CD4-positive, CD25-positive, alpha-beta regulatory T cell (primary cell): ENCODE measurements at regions not wholly inside any gene's neighbourhood (a gene's known extent, or its start where the extent isn't known, plus 50 kb on each side); places are given as distances from the start of the nearest gene placed in this dataset.

Experiments used
- ATAC-seq, 2 donors: fragments of 150-1000 bp; cut with Tn5 transposase; one replicate each; pipeline ENCODE4 v1.10.0; 2021; ENCODE audit warnings: low read depth in 2 of 2, moderate number of reproducible peaks in 2 of 2, moderate library complexity in 1 of 2
- DNase-seq, 3 donors: peaks; one replicate each; pipeline versions ENCODE4 v3.0.0 to v3.0.0-alpha.2; 2012 to 2022; ENCODE audit warnings: mixed read lengths in 1 of 3
- H3K27ac ChIP-seq: one replicate; pipeline ENCODE4 v1.7.0; 2013; ENCODE audit warnings: mild to moderate bottlenecking, low read length; ENCODE audit not compliant: insufficient read depth, poor library complexity, severe bottlenecking
- H3K27me3 ChIP-seq: one replicate; pipeline ENCODE4 v1.7.0; 2013; ENCODE audit warnings: low read length; ENCODE audit not compliant: control insufficient read depth, insufficient read depth
- H3K36me3 ChIP-seq: one replicate; pipeline ENCODE4 v1.7.0; 2013; ENCODE audit warnings: mild to moderate bottlenecking, low read length, moderate library complexity; ENCODE audit not compliant: control insufficient read depth, insufficient read depth
- H3K4me1 ChIP-seq: 2 replicates; pipeline ENCODE4 v1.7.0; 2013; ENCODE audit warnings: mild to moderate bottlenecking, low read length; ENCODE audit not compliant: insufficient read depth, control insufficient read depth, poor library complexity, severe bottlenecking
- H3K4me3 ChIP-seq: one replicate; pipeline ENCODE4 v1.7.0; 2013; ENCODE audit warnings: low read depth, mild to moderate bottlenecking, low read length, moderate library complexity
- H3K9me3 ChIP-seq, 2 experiments: 1 replicate in 1 of 2; 2 replicates in 1 of 2; pipeline ENCODE4 v1.7.0; 2013; ENCODE audit warnings: low read length in 2 of 2, mild to moderate bottlenecking in 1 of 2, moderate library complexity in 1 of 2; ENCODE audit not compliant: control insufficient read depth in 2 of 2
- H3K27ac Mint-ChIP-seq, 3 donors: one replicate each; pipeline ENCODE4 v1.8.0; 2020 to 2022; ENCODE audit warnings: mild to moderate bottlenecking in 3 of 3, mixed read lengths in 3 of 3, moderate library complexity in 2 of 3
- H3K27me3 Mint-ChIP-seq: one replicate; pipeline ENCODE4 v1.8.0; 2022; ENCODE audit warnings: mild to moderate bottlenecking, mixed read lengths
- H3K36me3 Mint-ChIP-seq: one replicate; pipeline ENCODE4 v1.8.0; 2020; ENCODE audit warnings: mixed read lengths
- H3K4me1 Mint-ChIP-seq, 4 donors: one replicate each; pipeline ENCODE4 v1.8.0; 2020 to 2022; ENCODE audit warnings: mixed read lengths in 4 of 4, mild to moderate bottlenecking in 1 of 4
- H3K4me3 Mint-ChIP-seq, 4 donors: one replicate each; pipeline ENCODE4 v1.8.0; 2020 to 2022; ENCODE audit warnings: mild to moderate bottlenecking in 4 of 4, mixed read lengths in 4 of 4, moderate library complexity in 3 of 4
- H3K9me3 Mint-ChIP-seq, 7 donors: one replicate each; pipeline ENCODE4 v1.8.0; 2020 to 2022; ENCODE audit warnings: mixed read lengths in 7 of 7, mild to moderate bottlenecking in 3 of 7, moderate library complexity in 2 of 7

GRCh38 chr7:81887098-81888090, 117.5 kb upstream of the HGF start:
- peaks cover 0 to 31% (median 8%) of the 10 kb centered on the region in 7 donors for H3K9me3 Mint-ChIP-seq
- Histone ChIP-seq H3K4me1 (no peaks in the 10 kb centered on the region), H3K36me3 (no peaks in the 10 kb centered on the region), H3K4me3 (no peak overlapping the region), H3K27ac (no peak overlapping the region), H3K27me3 (no peaks in the 10 kb centered on the region), H3K9me3 (peaks cover 3 to 7% of the 10 kb centered on the region in 2 experiments)
- no peaks in the 10 kb centered on the region for H3K36me3 Mint-ChIP-seq
- DNase-seq, result no peak
- H3K27ac Mint-ChIP-seq, result no peak overlapping the region
- H3K4me1 Mint-ChIP-seq, result peaks cover 0 to 1% (median 0%) of the 10 kb centered on the region in 4 donors
- H3K27me3 Mint-ChIP-seq, result no peaks in the 10 kb centered on the region
- H3K4me3 Mint-ChIP-seq, result no peak overlapping the region
- ATAC-seq, result no peak

- no peak for ATAC-seq
- H3K27me3 ChIP-seq, result no peaks in the 10 kb centered on the region
- Mint-ChIP-seq H3K36me3 (no peaks in the 10 kb centered on the region), H3K27ac (no peak overlapping the region), H3K4me1 (no peaks in the 10 kb centered on the region), H3K27me3 (no peaks in the 10 kb centered on the region), H3K9me3 (peaks cover 0 to 27% (median 7%) of the 10 kb centered on the region in 7 donors), H3K4me3 (no peak overlapping the region)
- H3K4me3 ChIP-seq, result no peak overlapping the region
- H3K4me1 ChIP-seq, result no peaks in the 10 kb centered on the region
- no peak overlapping the region for H3K27ac ChIP-seq
- no peaks in the 10 kb centered on the region for H3K36me3 ChIP-seq
- H3K9me3 ChIP-seq, result peaks cover 3 to 7% of the 10 kb centered on the region in 2 experiments
- DNase-seq, result no peak
Measured at GRCh38 chr7:81886211-81886764, 116.4 kb upstream of the HGF start.

- Histone ChIP-seq H3K36me3 (no peaks in the 10 kb centered on the region), H3K4me3 (no peak overlapping the region), H3K27ac (no peak overlapping the region), H3K27me3 (no peaks in the 10 kb centered on the region), H3K4me1 (no peaks in the 10 kb centered on the region), H3K9me3 (peaks cover 3 to 7% of the 10 kb centered on the region in 2 experiments)
- H3K4me3 Mint-ChIP-seq, result no peak overlapping the region
- ATAC-seq (no peak), DNase-seq (no peak)
- H3K4me1 Mint-ChIP-seq, result no peaks in the 10 kb centered on the region
- no peak overlapping the region for H3K27ac Mint-ChIP-seq
- no peaks in the 10 kb centered on the region for H3K36me3 Mint-ChIP-seq
- H3K27me3 Mint-ChIP-seq, result no peaks in the 10 kb centered on the region
- H3K9me3 Mint-ChIP-seq, result peaks cover 0 to 27% (median 9%) of the 10 kb centered on the region in 7 donors
Measured at GRCh38 chr7:81884817-81885216, 115.0 kb upstream of the HGF start.

GRCh38 chr7:81883801-81884393, 114.0 kb upstream of the HGF start:
- Histone ChIP-seq H3K36me3 (no peaks in the 10 kb centered on the region), H3K4me3 (no peak overlapping the region), H3K27ac (no peak overlapping the region), H3K27me3 (no peaks in the 10 kb centered on the region), H3K4me1 (no peaks in the 10 kb centered on the region), H3K9me3 (peaks cover 2 to 7% of the 10 kb centered on the region in 2 experiments)
- Mint-ChIP-seq H3K27ac (no peak overlapping the region), H3K4me3 (no peak overlapping the region), H3K36me3 (no peaks in the 10 kb centered on the region), H3K4me1 (no peaks in the 10 kb centered on the region), H3K27me3 (no peaks in the 10 kb centered on the region), H3K9me3 (peaks cover 0 to 20% (median 9%) of the 10 kb centered on the region in 7 donors)
- no peak for ATAC-seq
- no peak for DNase-seq

GRCh38 chr7:81882086-81882485, 112.2 kb upstream of the HGF start:
- no peak overlapping the region for H3K27ac ChIP-seq
- no peaks in the 10 kb centered on the region for H3K36me3 Mint-ChIP-seq
- H3K27ac Mint-ChIP-seq, result no peak overlapping the region
- no peak for DNase-seq
- H3K27me3 Mint-ChIP-seq, result no peaks in the 10 kb centered on the region
- no peak for ATAC-seq
- H3K9me3 Mint-ChIP-seq, result peaks cover 0 to 18% (median 7%) of the 10 kb centered on the region in 7 donors
- no peaks in the 10 kb centered on the region for H3K36me3 ChIP-seq
- no peak overlapping the region for H3K4me3 ChIP-seq
- H3K9me3 ChIP-seq, result peaks cover 1 to 7% of the 10 kb centered on the region in 2 experiments
- H3K4me1 ChIP-seq, result no peaks in the 10 kb centered on the region
- H3K27me3 ChIP-seq, result no peaks in the 10 kb centered on the region
- H3K4me1 Mint-ChIP-seq, result no peaks in the 10 kb centered on the region
- no peak overlapping the region for H3K4me3 Mint-ChIP-seq

GRCh38 chr7:81877890-81878289, 108.0 kb upstream of the HGF start:
- Histone ChIP-seq H3K9me3 (no peaks in the 10 kb centered on the region), H3K4me3 (no peak overlapping the region), H3K36me3 (no peaks in the 10 kb centered on the region), H3K4me1 (no peaks in the 10 kb centered on the region), H3K27me3 (no peaks in the 10 kb centered on the region), H3K27ac (no peak overlapping the region)
- no peak overlapping the region for H3K27ac Mint-ChIP-seq
- H3K36me3 Mint-ChIP-seq, result no peaks in the 10 kb centered on the region
- ATAC-seq, result no peak
- no peaks in the 10 kb centered on the region for H3K4me1 Mint-ChIP-seq
- H3K27me3 Mint-ChIP-seq, result no peaks in the 10 kb centered on the region
- H3K9me3 Mint-ChIP-seq, result peaks cover 0 to 18% (median 8%) of the 10 kb centered on the region in 7 donors
- no peak overlapping the region for H3K4me3 Mint-ChIP-seq
- no peak for DNase-seq

GRCh38 chr7:81873559-81873958, 103.7 kb upstream of the HGF start:
- H3K27me3 ChIP-seq, result no peaks in the 10 kb centered on the region
- DNase-seq (no peak), ATAC-seq (no peak)

More at GRCh38 chr7:81873559-81873958, 103.7 kb upstream of the HGF start:
- H3K4me3 Mint-ChIP-seq, result no peak overlapping the region
- Histone ChIP-seq H3K27ac (no peak overlapping the region), H3K36me3 (no peaks in the 10 kb centered on the region), H3K4me3 (no peak overlapping the region), H3K9me3 (no peaks in the 10 kb centered on the region), H3K4me1 (no peaks in the 10 kb centered on the region)
- H3K27me3 Mint-ChIP-seq, result no peaks in the 10 kb centered on the region
- peaks cover 2 to 21% (median 9%) of the 10 kb centered on the region in 7 donors for H3K9me3 Mint-ChIP-seq
- no peaks in the 10 kb centered on the region for H3K36me3 Mint-ChIP-seq
- no peaks in the 10 kb centered on the region for H3K4me1 Mint-ChIP-seq
- H3K27ac Mint-ChIP-seq, result no peak overlapping the region
